Body of pancreas (tissue), 4 donors: ENCODE measurements at regions not wholly inside any gene's neighbourhood (a gene's known extent, or its start where the extent isn't known, plus 50 kb on each side); places are given as distances from the start of the nearest gene placed in this dataset.

Experiments
- POLR2A ChIP-seq, 3 donors: fragments of 450-650 bp; IDR thresholded peaks; one replicate each; pipeline ENCODE4 v1.6.1; 2016; ENCODE audit warnings: antibody characterized with exemption in 3 of 3, mild to moderate bottlenecking in 2 of 3
- TF ChIP-seq, protein P1 (sequence below), 7 experiments: fragments of 450-650 bp in 4 of 7; fragments of 200-600 bp in 3 of 7; sonication (generic) in 3 of 7; IDR thresholded peaks; one replicate each; pipeline ENCODE4 v1.5.1; 2016 to 2019; ENCODE audit warnings: antibody characterized with exemption in 7 of 7

DNA sequence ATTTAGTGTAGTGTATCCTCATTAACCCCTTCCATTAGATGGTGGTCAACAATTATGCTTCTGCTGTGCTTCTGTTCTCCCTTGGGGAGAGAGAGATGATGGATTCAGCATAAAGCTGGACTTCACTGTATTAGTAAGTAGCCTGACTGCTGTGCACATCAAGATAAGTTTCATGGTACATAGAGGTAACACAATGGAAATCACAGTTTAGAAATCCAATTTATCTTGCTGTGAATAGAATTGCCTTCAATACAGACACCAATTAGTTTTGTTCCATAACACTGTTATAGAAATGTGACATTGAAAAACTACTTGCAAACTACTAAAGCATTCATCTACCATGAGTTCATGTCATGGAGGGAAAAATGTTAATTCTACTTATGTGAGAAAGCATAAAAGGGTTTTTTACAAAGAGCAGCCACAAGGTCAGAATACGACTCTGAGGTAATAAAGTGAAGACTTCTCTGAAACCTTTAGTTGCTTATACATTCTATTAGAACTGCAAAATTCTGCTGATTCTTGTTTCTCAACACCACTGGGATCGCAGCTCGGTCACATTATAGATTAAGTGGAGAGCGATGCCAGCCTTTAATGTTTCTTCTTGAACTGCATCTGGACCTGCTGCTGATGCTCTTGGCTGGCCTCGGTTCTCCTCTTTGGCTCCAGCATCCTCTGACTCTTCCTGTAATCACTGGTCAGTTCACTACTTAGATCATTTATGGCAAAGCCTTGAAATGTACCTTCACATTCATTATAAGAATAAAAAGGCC is 190.8 kb downstream of the ATP23 start:
- TF ChIP-seq, protein P1, sequence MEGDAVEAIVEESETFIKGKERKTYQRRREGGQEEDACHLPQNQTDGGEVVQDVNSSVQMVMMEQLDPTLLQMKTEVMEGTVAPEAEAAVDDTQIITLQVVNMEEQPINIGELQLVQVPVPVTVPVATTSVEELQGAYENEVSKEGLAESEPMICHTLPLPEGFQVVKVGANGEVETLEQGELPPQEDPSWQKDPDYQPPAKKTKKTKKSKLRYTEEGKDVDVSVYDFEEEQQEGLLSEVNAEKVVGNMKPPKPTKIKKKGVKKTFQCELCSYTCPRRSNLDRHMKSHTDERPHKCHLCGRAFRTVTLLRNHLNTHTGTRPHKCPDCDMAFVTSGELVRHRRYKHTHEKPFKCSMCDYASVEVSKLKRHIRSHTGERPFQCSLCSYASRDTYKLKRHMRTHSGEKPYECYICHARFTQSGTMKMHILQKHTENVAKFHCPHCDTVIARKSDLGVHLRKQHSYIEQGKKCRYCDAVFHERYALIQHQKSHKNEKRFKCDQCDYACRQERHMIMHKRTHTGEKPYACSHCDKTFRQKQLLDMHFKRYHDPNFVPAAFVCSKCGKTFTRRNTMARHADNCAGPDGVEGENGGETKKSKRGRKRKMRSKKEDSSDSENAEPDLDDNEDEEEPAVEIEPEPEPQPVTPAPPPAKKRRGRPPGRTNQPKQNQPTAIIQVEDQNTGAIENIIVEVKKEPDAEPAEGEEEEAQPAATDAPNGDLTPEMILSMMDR (IDR thresholded peaks at IDR 0.05), result no peak
- TF ChIP-seq POLR2A (IDR thresholded peaks at IDR 0.05), result no peak
